ENCODE measurements at regions not wholly inside any gene's neighbourhood (a gene's known extent, or its start where the extent isn't known, plus 50 kb on each side); places are given as distances from the start of the nearest gene placed in this dataset.

DNA sequence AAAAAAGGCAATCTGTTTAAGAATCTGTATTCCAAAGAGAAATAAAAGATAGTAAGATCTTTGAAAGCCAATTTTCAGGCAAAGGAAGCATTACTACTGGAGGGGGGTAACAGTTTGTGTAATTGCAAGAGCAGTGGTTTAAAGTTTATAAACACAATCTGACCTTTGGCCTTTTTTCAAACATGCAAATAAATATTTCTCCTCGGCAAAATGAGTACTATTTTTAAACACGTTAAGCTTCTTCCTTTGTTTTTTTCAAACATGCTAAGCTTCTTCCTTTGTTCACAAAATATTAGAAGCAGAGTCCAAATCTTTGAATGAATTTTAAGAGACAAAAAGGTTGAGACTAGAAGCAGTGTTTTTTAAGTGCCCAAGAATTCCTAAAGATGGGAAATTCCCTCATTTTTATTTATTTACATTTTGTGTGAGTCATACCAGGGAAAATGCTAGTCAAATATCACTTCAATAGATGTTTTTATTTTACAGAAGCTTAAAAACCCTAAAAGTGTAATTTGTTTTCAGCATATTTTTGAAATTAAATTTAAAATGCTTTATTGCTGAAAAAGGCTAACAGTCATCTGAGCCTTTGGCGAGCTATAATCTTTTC lies 229.3 kb downstream of the GPR37 start:
- CTCF ChIA-PET, result no interaction called here
- no peak overlapping the region for H3K27ac ChIP-seq (ENCODE audit: low read depth in 2 of 2, low read length in 1 of 2)

GRCh38 chr7:124532166-124532565 lies 233.4 kb downstream of the GPR37 start:
- Histone ChIP-seq H3F3A (replicated peaks; ENCODE audit: insufficient read depth) (no peaks in the 10 kb centered on the region), H3K9me2 (no peaks in the 10 kb centered on the region), H3K27me3 (ENCODE audit: insufficient read depth) (no peaks in the 10 kb centered on the region), H3K9ac (no peak overlapping the region), H2AFZ (ENCODE audit: low read depth) (no peak overlapping the region), H3K9me3 (no peaks in the 10 kb centered on the region), H3K4me1 (ENCODE audit: control insufficient read depth in 1 of 2, insufficient read depth in 2 of 2, low read depth in 1 of 2, low read length in 1 of 2) (peaks cover 0 to 3% of the 10 kb centered on the region in 2 experiments; a peak in 1 of 4 replicates), H3K4me3 (ENCODE audit: low read depth in 2 of 2, low read length in 1 of 2) (no peak overlapping the region), H4K20me1 (ENCODE audit: insufficient read depth) (no peaks in the 10 kb centered on the region), H3K4me2 (no peak overlapping the region), H3K36me3 (replicated peaks in 1 of 2; ENCODE audit: control insufficient read depth in 1 of 2, insufficient read depth in 2 of 2, low read length in 1 of 2) (no peaks in the 10 kb centered on the region), H3K27ac (ENCODE audit: low read depth in 2 of 2, low read length in 1 of 2) (no peak overlapping the region), H3K79me2 (ENCODE audit: insufficient read depth) (no peaks in the 10 kb centered on the region)
- ChIA-PET CTCF (interaction anchor here (1.5 kb wide), 1 partner anchor 12 kb away, joined by 3 read pairs; no protein-coding TSS in a partner anchor), POLR2A (no interaction called here)
- DNase-seq, result no peak
- TF ChIP-seq, protein P1, sequence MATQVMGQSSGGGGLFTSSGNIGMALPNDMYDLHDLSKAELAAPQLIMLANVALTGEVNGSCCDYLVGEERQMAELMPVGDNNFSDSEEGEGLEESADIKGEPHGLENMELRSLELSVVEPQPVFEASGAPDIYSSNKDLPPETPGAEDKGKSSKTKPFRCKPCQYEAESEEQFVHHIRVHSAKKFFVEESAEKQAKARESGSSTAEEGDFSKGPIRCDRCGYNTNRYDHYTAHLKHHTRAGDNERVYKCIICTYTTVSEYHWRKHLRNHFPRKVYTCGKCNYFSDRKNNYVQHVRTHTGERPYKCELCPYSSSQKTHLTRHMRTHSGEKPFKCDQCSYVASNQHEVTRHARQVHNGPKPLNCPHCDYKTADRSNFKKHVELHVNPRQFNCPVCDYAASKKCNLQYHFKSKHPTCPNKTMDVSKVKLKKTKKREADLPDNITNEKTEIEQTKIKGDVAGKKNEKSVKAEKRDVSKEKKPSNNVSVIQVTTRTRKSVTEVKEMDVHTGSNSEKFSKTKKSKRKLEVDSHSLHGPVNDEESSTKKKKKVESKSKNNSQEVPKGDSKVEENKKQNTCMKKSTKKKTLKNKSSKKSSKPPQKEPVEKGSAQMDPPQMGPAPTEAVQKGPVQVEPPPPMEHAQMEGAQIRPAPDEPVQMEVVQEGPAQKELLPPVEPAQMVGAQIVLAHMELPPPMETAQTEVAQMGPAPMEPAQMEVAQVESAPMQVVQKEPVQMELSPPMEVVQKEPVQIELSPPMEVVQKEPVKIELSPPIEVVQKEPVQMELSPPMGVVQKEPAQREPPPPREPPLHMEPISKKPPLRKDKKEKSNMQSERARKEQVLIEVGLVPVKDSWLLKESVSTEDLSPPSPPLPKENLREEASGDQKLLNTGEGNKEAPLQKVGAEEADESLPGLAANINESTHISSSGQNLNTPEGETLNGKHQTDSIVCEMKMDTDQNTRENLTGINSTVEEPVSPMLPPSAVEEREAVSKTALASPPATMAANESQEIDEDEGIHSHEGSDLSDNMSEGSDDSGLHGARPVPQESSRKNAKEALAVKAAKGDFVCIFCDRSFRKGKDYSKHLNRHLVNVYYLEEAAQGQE (IDR thresholded peaks at IDR 0.05; ENCODE audit: low read depth, low read length), result no peak
- TF ChIP-seq, protein P2, sequence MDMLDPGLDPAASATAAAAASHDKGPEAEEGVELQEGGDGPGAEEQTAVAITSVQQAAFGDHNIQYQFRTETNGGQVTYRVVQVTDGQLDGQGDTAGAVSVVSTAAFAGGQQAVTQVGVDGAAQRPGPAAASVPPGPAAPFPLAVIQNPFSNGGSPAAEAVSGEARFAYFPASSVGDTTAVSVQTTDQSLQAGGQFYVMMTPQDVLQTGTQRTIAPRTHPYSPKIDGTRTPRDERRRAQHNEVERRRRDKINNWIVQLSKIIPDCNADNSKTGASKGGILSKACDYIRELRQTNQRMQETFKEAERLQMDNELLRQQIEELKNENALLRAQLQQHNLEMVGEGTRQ (IDR thresholded peaks at IDR 0.05; ENCODE audit: borderline replicate concordance, low read depth, low read length), result no peak
- TF ChIP-seq NRF1 (IDR thresholded peaks at IDR 0.05; ENCODE audit: low read depth, low read length) (no peak), GABPA (IDR thresholded peaks at IDR 0.05; ENCODE audit: low read depth) (no peak), TEAD4 (IDR thresholded peaks at IDR 0.05; ENCODE audit: borderline replicate concordance, insufficient read depth) (no peak), MXI1 (IDR thresholded peaks at IDR 0.05; ENCODE audit: low read depth, low read length) (no peak), YY1 (IDR thresholded peaks at IDR 0.05; ENCODE audit: low read depth) (no peak), ELF1 (IDR thresholded peaks at IDR 0.05) (no peak), RCOR1 (IDR thresholded peaks at IDR 0.05; ENCODE audit: low read length) (no peak), EP300 (IDR thresholded peaks at IDR 0.05; ENCODE audit: borderline replicate concordance in 1 of 2, low read depth in 1 of 2, low read length in 1 of 2) (no peak)
- TF ChIP-seq, protein P3, sequence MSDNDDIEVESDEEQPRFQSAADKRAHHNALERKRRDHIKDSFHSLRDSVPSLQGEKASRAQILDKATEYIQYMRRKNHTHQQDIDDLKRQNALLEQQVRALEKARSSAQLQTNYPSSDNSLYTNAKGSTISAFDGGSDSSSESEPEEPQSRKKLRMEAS (IDR thresholded peaks at IDR 0.05; ENCODE audit: low read depth), result no peak
- TF ChIP-seq, protein P4, sequence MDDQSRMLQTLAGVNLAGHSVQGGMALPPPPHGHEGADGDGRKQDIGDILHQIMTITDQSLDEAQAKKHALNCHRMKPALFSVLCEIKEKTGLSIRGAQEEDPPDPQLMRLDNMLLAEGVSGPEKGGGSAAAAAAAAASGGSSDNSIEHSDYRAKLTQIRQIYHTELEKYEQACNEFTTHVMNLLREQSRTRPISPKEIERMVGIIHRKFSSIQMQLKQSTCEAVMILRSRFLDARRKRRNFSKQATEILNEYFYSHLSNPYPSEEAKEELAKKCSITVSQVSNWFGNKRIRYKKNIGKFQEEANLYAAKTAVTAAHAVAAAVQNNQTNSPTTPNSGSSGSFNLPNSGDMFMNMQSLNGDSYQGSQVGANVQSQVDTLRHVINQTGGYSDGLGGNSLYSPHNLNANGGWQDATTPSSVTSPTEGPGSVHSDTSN (IDR thresholded peaks at IDR 0.05), result no peak

More for the DNA sequence above, 229.3 kb downstream of the GPR37 start:
- H4K20me1 ChIP-seq (ENCODE audit: insufficient read depth), result no peaks in the 10 kb centered on the region; the same call in 1 of the 2 replicates
- TF ChIP-seq GABPA (IDR thresholded peaks at IDR 0.05; ENCODE audit: low read depth), result no peak
- TF ChIP-seq, protein P2 (IDR thresholded peaks at IDR 0.05; ENCODE audit: borderline replicate concordance, low read depth, low read length), result no peak
- TF ChIP-seq JUND (IDR thresholded peaks at IDR 0.05), result no peak
- TF ChIP-seq, protein P3 (IDR thresholded peaks at IDR 0.05; ENCODE audit: low read depth), result no peak
- TF ChIP-seq YY1 (IDR thresholded peaks at IDR 0.05; ENCODE audit: low read depth), result no peak
- no peak for TF ChIP-seq TEAD4 (IDR thresholded peaks at IDR 0.05; ENCODE audit: borderline replicate concordance, insufficient read depth)
- no peak for TF ChIP-seq NRF1 (IDR thresholded peaks at IDR 0.05; ENCODE audit: low read depth, low read length)
- no peak for TF ChIP-seq SMC3 (IDR thresholded peaks at IDR 0.05; ENCODE audit: low read depth, low read length)
- TF ChIP-seq TCF12 (IDR thresholded peaks at IDR 0.05), result no peak
- no peak for TF ChIP-seq RFX5 (IDR thresholded peaks at IDR 0.05; ENCODE audit: low read length)
- TF ChIP-seq SIN3A (IDR thresholded peaks at IDR 0.05; ENCODE audit: borderline replicate concordance, low read depth, low read length), result no peak
- TF ChIP-seq, protein P4 (IDR thresholded peaks at IDR 0.05), result no peak
- no peak for TF ChIP-seq EP300 (IDR thresholded peaks at IDR 0.05; ENCODE audit: borderline replicate concordance in 1 of 2, low read depth in 1 of 2, low read length in 1 of 2)
- no peak for TF ChIP-seq EZH2phosphoT487 (IDR thresholded peaks at IDR 0.05; ENCODE audit: borderline replicate concordance, low read depth)
- DNase-seq, result no peak
- H3K79me2 ChIP-seq (ENCODE audit: insufficient read depth), result no peaks in the 10 kb centered on the region
- H3K4me3 ChIP-seq (ENCODE audit: low read depth in 2 of 2, low read length in 1 of 2), result no peak overlapping the region
- H3K36me3 ChIP-seq (replicated peaks in 1 of 2; ENCODE audit: control insufficient read depth in 1 of 2, insufficient read depth in 2 of 2, low read length in 1 of 2), result no peaks in the 10 kb centered on the region
- H3K9ac ChIP-seq, result no peak overlapping the region
- POLR2A ChIA-PET, result no interaction called here
- 58% methylated on average over 3 of the region's 3 CpGs for WGBS (ENCODE audit: low lambda C conversion rate)
- H2AFZ ChIP-seq (ENCODE audit: low read depth), result no peak overlapping the region
- H3F3A ChIP-seq (replicated peaks; ENCODE audit: insufficient read depth), result no peaks in the 10 kb centered on the region
- no peak overlapping the region for H3K4me2 ChIP-seq
- peaks cover 0 to 3% of the 10 kb centered on the region in 2 experiments; a peak in 1 of 4 replicates for H3K4me1 ChIP-seq (ENCODE audit: control insufficient read depth in 1 of 2, insufficient read depth in 2 of 2, low read depth in 1 of 2, low read length in 1 of 2)
- no peaks in the 10 kb centered on the region for H3K27me3 ChIP-seq (ENCODE audit: insufficient read depth)
- no peaks in the 10 kb centered on the region for H3K9me2 ChIP-seq
- H3K9me3 ChIP-seq, result no peaks in the 10 kb centered on the region

Data from SK-N-SH (cell line).